T-helper 9 cell (primary cell): ENCODE measurements at regions not wholly inside any gene's neighbourhood (a gene's known extent, or its start where the extent isn't known, plus 50 kb on each side); places are given as distances from the start of the nearest gene placed in this dataset.
"Not testable (repeated sequence)": the region's sequence is repeated elsewhere in the genome, so short reads cannot be mapped to it uniquely, and the experiment has no call there.

Experiments used
- DNase-seq: peaks from one replicate; pipeline ENCODE4 v3.0.0-alpha.2; 2020

- DNase-seq, result no peak
Measured at GRCh38 chr5:71771191-71771590, 52.1 kb downstream of the CARTPT start.

- DNase-seq, result no peak
Measured at GRCh38 chr5:71778678-71779276, 59.7 kb downstream of the CARTPT start.

GRCh38 chr5:71780597-71780996 lies 61.5 kb downstream of the CARTPT start:
- DNase-seq, result no peak

GRCh38 chr5:71782393-71782770 lies 63.3 kb downstream of the CARTPT start:
- no peak for DNase-seq

- peak; percentile 12 for DNase-seq
Measured at GRCh38 chr5:71782771-71783770, 64.0 kb downstream of the CARTPT start.

GRCh38 chr5:71783891-71784290 lies 64.8 kb downstream of the CARTPT start:
- DNase-seq, result no peak

DNA sequence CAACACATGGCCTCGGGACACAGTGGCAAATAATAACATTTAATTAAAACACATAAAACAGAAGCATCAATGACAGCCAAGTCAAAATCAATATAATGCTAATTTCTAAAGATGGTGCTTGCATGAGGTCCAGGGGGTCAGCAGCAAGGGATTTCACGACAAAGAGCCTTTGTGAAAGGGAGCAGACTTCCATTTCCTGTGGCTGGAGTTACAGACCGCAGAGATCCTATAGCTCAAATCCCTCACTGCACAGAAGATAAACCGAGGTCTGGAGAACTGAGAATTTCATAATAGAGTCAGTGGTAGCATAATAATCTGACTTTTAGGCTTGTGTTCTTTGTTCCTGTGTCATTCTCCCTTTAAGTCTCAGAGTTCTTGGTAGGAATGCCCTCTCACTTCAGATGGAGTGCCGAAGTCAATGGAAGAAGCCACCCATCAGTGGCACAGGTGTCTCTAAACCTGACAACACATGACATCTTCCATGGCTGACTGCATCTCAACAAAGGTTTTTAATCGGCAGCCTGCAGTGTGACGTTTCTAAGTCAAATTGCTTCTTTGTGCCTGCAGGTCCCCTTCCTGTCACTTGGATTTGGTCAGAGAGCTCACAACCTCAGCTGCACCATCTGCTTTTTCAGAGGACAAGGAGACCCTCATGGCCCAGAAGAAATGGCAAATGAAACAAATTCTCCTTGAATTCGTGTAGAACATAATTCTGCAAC lies 67.4 kb downstream of the CARTPT start:
- DNase-seq, result no peak

DNA sequence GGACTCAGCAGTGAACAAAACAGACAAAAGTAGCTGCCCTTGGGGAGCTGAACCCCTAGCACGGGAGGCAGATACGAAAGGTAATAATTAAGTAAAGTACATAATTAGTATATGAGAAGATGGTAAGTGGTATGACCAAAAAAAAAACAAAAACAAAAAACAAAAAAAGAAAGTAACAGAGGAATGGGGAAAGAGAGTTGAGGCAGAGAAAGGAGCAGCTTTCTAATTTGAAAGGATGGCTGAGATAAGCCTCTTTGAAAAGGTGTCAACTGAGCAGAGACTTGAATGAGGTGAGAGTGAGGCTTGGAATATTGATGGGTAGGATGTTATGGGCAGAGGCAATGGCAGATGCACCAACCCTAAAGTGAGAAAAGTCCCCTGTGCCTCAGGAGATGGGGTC lies 69.7 kb downstream of the CARTPT start:
- DNase-seq, result no peak

DNA sequence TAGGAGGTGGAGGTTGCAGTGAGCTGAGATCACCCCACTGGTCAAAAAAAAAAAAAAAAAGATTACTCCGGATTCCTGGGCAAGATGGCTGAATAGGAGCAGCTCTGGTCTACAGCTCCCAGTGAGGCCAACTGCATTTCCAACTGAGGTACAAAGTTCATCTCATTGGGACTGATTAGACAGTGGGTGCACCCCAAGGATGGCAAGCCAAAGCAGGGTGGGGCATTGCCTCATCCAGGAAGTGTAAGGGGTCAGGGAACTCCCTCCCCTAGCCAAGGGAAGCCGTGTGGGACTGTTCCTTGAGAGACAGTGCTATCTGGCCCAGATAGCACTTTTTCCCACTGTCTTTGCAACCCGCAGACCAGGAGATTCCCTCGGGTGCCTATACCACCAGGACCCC lies 70.7 kb downstream of the CARTPT start:
- no peak for DNase-seq

DNA sequence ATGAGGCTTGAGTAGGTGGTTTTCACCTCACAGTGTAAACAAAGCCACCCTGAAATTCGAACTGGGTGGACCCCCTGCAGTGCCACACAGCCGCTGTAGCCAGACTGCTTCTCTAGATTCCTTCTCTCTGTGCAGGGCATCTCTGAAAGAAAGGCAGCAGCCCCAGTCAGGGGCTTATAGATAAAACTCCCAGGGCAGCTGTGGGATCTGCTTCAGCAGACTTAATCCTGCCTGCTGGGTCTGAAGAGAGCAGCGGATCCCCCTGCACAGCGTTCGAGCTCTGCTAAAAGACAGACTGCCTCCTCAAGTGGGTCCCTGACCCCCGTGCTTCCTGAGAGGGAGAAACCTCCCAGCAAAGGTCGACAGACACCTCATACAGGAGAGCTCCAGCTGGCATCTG lies 71.4 kb downstream of the CARTPT start:
- DNase-seq, result no peak

DNA sequence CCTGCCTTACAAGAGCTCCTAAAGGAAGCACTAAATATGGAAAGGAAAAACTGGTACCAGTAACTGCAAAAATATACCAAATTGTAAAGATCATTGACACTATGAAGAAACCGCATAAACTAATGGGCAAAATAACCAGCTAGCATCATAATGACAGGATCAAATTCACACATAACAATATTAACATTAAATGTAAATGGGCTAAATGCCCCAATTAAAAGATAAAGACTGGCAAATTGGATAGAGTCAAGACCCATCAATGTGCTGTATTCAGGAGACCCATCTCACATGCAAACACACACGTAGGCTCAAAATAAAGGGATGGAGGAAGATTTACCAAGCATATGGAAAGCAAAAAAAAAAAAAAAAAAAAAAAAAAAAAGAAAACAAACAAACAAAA lies 73.0 kb downstream of the CARTPT start:
- not testable (repeated sequence) for DNase-seq

DNA sequence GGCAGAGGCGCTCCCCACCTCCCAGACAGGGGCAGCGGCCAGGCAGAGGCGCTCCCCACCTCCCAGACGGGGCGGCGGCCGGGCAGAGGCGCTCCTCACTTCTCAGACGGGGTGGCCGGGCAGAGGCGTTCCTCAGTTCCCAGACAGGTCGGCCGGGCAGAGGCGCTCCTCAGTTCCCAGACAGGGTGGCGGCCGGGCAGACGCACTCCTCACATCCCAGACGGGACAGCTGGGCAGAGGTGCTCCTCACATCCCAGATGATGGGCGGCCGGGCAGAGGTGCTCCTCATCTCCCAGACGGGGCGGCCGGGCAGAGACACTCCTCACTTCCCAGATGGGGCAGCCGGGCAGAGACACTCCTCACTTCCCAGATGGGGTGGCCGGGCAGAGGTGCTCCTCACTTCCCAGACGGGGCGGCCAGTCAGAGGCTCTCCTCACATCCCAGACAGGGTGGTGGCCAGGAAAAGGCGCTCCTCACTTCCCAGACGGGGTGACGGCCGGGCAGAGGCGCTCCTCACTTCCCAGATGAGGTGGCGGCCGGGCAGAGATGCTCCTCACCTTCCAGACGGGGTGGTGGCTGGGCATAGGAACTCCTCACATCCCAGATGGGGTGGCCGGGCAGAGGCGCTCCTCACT lies 75.1 kb downstream of the CARTPT start:
- DNase-seq, result no peak

DNA sequence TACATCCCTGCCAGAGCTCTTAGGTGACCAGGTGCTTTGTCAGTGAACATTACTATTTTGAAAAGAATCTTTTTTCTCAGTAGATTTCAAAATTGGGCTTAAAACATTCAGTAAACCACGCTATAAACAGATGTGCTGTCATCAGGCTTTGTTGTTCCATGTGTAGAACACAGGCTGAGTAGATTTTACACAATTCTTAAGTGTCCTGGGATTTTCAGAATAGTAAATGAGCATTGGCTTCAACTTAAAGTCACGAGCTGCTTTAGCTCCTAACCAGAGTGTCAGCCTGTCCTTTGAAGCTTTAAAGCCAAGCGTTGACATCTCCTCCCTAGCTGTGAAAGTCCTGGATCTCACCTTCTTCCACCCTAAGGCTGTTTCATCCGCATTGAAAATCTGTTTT lies 83.6 kb downstream of the CARTPT start:
- no peak for DNase-seq

DNA sequence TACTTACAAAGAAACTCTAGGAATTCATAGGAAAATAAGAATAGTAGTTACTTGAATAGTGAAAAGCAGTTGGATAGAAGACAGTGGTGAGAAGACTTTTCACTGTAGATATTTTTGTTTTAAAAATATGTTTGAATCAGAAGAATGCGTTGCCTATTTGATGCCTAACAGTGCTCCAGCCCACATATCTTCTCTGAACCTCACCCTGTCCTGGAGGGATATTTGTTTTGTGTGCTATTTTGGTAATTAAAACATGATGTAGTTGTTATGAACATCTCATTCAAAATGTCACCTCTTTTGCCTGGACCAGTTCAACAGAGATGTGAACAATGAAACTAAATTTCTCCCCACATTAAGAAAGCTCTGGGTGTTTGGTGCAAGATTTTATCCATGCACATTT lies 87.6 kb downstream of the CARTPT start:
- no peak for DNase-seq

- no peak for DNase-seq
Measured at GRCh38 chr5:71807909-71808308, 88.8 kb downstream of the CARTPT start.

DNA sequence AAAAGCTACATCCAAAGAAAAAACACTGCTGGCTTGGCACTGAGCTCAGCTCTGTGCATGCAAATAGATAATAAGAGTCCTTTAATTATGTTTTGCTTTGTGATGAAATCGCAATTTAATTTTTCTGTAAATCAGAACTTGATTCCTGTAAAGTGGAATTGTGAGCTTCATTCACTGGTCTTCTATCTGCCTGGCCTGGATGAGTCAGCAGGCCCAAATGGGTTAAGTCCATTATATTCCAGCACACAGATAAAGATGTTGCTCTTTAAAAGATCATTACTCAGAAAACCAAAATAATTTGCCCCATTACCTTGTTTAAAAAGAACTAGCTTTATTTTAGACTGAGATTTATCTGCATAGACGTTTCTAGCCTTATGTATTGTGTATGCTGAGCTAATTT lies 90.4 kb downstream of the CARTPT start:
- no peak for DNase-seq

- DNase-seq, result no peak
Measured at GRCh38 chr5:71810023-71810422, 90.9 kb downstream of the CARTPT start.

DNA sequence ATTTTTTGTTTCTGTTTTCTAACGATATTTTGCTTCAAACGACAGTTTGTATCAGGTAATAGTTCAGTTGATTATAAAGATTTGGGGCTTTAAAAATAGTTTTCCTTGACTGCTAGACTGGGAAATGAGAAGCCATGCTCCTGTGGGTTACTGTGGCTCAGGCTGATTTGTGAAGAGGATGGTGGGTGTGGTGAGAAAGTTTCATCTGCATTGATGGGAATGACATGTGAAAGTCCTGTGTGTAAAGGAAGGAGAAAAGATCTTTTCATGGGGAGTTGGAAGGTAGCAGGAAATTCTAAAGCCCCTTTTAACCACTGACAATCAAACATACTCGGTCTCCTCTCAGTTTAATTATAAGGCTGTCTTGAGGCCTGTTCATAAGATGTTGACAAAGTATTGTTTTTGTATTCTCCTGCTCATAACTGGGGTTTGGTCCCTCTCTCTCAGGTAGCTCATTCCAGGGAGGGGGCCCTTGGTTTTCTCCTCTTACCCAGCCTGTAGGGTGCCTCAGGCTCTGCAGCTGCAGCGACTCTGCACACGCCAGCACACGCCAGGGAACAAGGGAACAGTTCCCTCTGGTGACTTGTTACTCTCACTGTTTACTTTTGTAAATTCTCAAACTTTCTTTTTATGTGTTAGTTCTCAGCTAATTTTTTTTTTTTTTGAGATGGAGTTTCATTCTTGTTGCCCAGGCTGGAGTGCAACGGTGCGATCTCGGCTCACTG lies 91.6 kb downstream of the CARTPT start:
- no peak for DNase-seq

DNA sequence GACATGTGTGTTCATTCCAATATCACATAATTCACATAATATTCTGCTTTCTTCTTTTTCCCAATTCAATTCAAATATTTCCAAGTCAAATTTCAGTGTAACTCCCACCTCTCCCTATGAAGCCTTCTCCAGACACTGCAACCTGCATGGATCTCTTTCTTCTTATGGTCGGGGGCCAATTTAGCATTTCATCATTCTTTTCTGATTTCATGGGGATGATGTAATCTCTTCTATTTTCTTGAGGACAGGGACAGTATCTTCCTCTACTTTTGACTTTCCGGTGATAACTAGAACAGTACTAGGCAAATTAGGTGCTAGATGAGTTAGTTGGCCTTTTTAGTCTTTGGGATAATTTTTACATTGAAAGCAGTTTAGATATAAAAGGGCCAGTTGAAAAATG lies 92.7 kb downstream of the CARTPT start:
- DNase-seq, result no peak

DNA sequence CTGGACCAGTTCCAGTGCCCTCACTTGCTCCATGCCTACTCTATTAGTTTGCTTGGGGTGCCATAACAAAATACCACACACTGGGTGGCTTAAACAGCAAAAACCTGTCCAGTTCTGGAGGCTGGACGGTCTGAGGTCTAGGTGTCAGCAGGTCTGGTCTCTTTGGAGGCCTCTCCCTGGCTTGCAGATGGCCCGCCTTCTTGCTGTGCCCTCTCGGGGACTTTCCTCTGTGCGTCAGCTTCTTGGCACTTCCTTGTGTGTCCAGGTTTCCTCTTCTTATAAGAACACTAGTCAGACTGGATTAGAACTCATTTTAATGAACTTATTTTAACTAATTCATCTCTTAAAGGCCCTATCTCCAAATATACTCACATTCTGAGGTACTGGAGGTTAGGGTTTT lies 97.2 kb downstream of the CARTPT start:
- DNase-seq, result no peak

DNA sequence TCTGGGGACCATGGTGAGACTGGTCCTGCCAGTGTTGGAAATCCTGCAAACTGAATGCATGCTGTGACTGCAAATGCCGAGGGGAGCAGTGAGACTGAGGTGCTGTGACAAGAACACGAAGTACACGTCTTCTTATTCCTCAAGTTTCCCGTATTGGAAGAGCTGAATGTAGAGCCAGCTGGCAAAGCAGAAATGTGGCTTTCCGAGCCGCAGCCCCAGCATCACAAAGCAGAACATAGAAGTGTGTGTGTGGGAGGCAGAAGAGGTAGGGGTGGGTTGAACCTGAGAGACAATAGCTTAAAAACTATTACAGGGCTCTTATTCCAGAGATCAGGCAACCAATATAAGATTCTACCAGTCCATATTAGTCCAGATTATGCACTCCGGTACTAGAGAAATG lies 98.8 kb downstream of the CARTPT start:
- DNase-seq, result no peak

- DNase-seq, result no peak
Measured at GRCh38 chr5:71821029-71821428, 102.0 kb downstream of the CARTPT start.
